ENCODE measurements at regions not wholly inside any gene's neighbourhood (a gene's known extent, or its start where the extent isn't known, plus 50 kb on each side); places are given as distances from the start of the nearest gene placed in this dataset.

DNA sequence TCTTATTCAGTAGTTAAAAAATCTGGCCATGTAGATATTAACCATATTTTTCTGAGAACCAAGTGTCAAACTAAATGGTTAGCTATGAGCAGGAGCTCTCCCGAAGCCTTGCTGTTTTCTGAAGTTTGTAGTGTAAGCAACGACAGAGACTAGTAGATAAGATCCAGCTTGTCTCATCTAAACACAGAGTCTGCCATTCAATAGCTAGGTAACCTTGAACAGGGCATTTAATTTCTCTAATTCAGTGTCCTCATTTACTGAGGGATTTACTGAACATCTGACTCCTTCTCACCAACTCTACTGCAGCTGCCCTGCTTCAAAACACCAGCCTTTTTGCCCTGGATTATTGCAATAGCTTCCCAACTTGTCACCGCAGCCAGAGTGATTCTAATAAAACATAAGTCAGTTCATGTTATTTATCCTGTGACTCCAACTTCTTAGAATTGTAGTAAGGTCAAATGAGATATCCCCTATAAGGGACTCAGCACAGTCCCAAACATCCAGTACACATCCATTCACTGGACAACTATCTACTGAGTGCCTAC lies 337.0 kb downstream of the PLK2 start:
- Histone ChIP-seq H3K4me3 (no peak overlapping the region), H3K27me3 (no peaks in the 10 kb centered on the region), H3K9me3 (no peaks in the 10 kb centered on the region), H3K27ac (no peak overlapping the region), H3K36me3 (no peaks in the 10 kb centered on the region), H3K4me1 (peaks cover 0 to 26% of the 10 kb centered on the region in 2 donors)
- DNase-seq (ENCODE audit: low spot score) = no peak
- TF ChIP-seq, protein P1, sequence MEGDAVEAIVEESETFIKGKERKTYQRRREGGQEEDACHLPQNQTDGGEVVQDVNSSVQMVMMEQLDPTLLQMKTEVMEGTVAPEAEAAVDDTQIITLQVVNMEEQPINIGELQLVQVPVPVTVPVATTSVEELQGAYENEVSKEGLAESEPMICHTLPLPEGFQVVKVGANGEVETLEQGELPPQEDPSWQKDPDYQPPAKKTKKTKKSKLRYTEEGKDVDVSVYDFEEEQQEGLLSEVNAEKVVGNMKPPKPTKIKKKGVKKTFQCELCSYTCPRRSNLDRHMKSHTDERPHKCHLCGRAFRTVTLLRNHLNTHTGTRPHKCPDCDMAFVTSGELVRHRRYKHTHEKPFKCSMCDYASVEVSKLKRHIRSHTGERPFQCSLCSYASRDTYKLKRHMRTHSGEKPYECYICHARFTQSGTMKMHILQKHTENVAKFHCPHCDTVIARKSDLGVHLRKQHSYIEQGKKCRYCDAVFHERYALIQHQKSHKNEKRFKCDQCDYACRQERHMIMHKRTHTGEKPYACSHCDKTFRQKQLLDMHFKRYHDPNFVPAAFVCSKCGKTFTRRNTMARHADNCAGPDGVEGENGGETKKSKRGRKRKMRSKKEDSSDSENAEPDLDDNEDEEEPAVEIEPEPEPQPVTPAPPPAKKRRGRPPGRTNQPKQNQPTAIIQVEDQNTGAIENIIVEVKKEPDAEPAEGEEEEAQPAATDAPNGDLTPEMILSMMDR (IDR thresholded peaks at IDR 0.05) = no peak

DNA sequence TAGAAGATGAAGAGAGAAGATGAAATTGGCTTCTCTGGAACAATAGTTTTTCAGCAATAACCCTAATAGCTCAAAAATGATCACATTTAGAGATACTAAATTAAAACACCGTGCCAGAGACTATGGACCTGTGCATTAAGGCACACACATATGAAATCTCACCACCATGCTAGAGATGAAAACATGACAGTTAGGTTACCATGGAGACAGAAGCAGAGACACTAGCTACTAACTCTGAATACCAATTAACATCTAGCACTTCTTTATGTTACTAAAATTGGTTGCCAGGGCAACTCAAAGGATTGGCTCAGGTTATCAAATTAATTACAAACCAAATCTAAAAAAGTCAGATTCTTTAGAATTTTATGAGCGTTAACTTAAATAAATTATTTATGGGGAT lies 337.7 kb downstream of the PLK2 start:
- no peak for DNase-seq (ENCODE audit: low spot score)
- no peak overlapping the region for H3K27ac ChIP-seq
- H3K4me1 ChIP-seq = peaks cover 0 to 18% of the 10 kb centered on the region in 2 donors
- no peak overlapping the region for H3K4me3 ChIP-seq
- TF ChIP-seq, protein P1 (IDR thresholded peaks at IDR 0.05) = no peak
- no peaks in the 10 kb centered on the region for H3K36me3 ChIP-seq
- no peaks in the 10 kb centered on the region for H3K27me3 ChIP-seq
- no peaks in the 10 kb centered on the region for H3K9me3 ChIP-seq

DNA sequence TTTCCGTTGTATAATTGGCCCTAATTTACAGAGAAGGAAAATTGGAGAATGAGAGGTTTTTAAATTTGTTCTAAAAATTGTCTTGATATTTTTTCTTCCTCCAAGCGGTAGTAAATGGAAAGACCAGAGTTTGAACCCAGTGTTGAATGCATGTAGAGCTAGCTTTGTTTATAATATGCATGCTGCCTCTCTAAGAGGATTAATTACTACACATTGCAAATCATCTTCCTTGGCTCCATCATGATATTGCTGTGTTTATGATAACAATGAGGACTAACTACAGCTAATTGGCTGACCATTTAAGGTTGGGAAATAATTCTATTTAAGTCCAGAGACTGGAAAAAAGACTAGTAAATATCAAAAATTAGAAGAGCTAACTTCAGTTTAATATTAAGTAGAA lies 338.5 kb downstream of the PLK2 start:
- Histone ChIP-seq H3K27me3 (no peaks in the 10 kb centered on the region), H3K4me3 (no peak overlapping the region), H3K27ac (no peak overlapping the region), H3K4me1 (peaks cover 0 to 10% of the 10 kb centered on the region in 2 donors), H3K36me3 (no peaks in the 10 kb centered on the region), H3K9me3 (no peaks in the 10 kb centered on the region)
- no peak for DNase-seq (ENCODE audit: low spot score)
- TF ChIP-seq, protein P1 (IDR thresholded peaks at IDR 0.05) = no peak

GRCh38 chr5:58117542-58117941 lies 342.3 kb downstream of the PLK2 start:
- Histone ChIP-seq H3K27me3 (no peaks in the 10 kb centered on the region), H3K36me3 (no peaks in the 10 kb centered on the region), H3K4me3 (no peak overlapping the region), H3K4me1 (no peaks in the 10 kb centered on the region), H3K27ac (no peak overlapping the region), H3K9me3 (no peaks in the 10 kb centered on the region)
- no peak for DNase-seq (ENCODE audit: low spot score)
- TF ChIP-seq, protein P1 (IDR thresholded peaks at IDR 0.05) = no peak

- Histone ChIP-seq H3K4me3 (no peak overlapping the region), H3K36me3 (no peaks in the 10 kb centered on the region), H3K27ac (no peak overlapping the region), H3K9me3 (no peaks in the 10 kb centered on the region), H3K27me3 (no peaks in the 10 kb centered on the region), H3K4me1 (no peaks in the 10 kb centered on the region)
- TF ChIP-seq, protein P1 (IDR thresholded peaks at IDR 0.05) = no peak
- DNase-seq (ENCODE audit: low spot score) = no peak
Observed at GRCh38 chr5:58116346-58116745, 343.5 kb downstream of the PLK2 start.

- Histone ChIP-seq H3K9me3 (no peaks in the 10 kb centered on the region), H3K36me3 (no peaks in the 10 kb centered on the region), H3K27me3 (no peaks in the 10 kb centered on the region), H3K27ac (no peak overlapping the region), H3K4me1 (no peaks in the 10 kb centered on the region), H3K4me3 (no peak overlapping the region)
- DNase-seq (ENCODE audit: low spot score) = no peak
- TF ChIP-seq, protein P1 (IDR thresholded peaks at IDR 0.05) = no peak
Observed at GRCh38 chr5:58115811-58116210, 344.1 kb downstream of the PLK2 start.
